SK-N-SH (cell line): ENCODE measurements at regions not wholly inside any gene's neighbourhood (a gene's known extent, or its start where the extent isn't known, plus 50 kb on each side); places are given as distances from the start of the nearest gene placed in this dataset.

Experiments
- CTCF ChIA-PET: fragments of 300-600, 350-600 bp; formaldehyde crosslinking; extraction: SDS; loops from one replicate; lab custom pipeline; 2021; lab: Yijun Ruan, JAX
- POLR2A ChIA-PET: fragments of 350-600 bp; sonication (Branson Sonifier 250); formaldehyde crosslinking; extraction: SDS; loops from one replicate; lab custom pipeline; 2020; ENCODE audit warnings: antibody characterized with exemption, inconsistent platforms; lab: Yijun Ruan, JAX
- DNase-seq: peaks from one replicate; pipeline ENCODE4 v3.0.0; 2012
- H2AFZ ChIP-seq: fragments of 200-600 bp; sonication (generic); 2 replicates; pipeline ENCODE4 v1.8.1; 2016; ENCODE audit warnings: antibody characterized with exemption, mild to moderate bottlenecking, low read depth
- H3F3A ChIP-seq: fragments of 200-600 bp; sonication (generic); replicated peaks from 2 replicates; pipeline ENCODE3; 2016; ENCODE audit warnings: antibody characterized with exemption, mild to moderate bottlenecking; ENCODE audit not compliant: insufficient read depth
- H3K27ac ChIP-seq, 2 experiments: fragments of 200-500 bp in 1 of 2; fragments of 200-600 bp in 1 of 2; sonication (Bioruptor generic) in 1 of 2; sonication (generic), shearing (Covaris generic) in 1 of 2; 2 replicates each; pipeline versions ENCODE4 v1.5.1 to v1.6.1; 2014 to 2016; ENCODE audit warnings: low read depth in 2 of 2, inconsistent platforms in 1 of 2, low read length in 1 of 2, mild to moderate bottlenecking in 1 of 2, mixed read lengths in 1 of 2
- H3K27me3 ChIP-seq: fragments of 200-600 bp; sonication (generic), shearing (Covaris generic); 2 replicates; pipeline ENCODE4 v1.6.1; 2016; ENCODE audit warnings: mixed run types; ENCODE audit not compliant: insufficient read depth
- H3K36me3 ChIP-seq, 2 experiments: fragments of 200-500 bp in 1 of 2; fragments of 200-600 bp in 1 of 2; sonication (Bioruptor generic) in 1 of 2; sonication (generic) in 1 of 2; replicated peaks in 1 of 2; 2 replicates each; pipeline versions ENCODE3 to v1.5.1; 2014 to 2016; ENCODE audit warnings: low read length in 1 of 2, mild to moderate bottlenecking in 1 of 2; ENCODE audit not compliant: insufficient read depth in 2 of 2, control insufficient read depth in 1 of 2
- H3K4me1 ChIP-seq, 2 experiments: fragments of 200-500 bp in 1 of 2; fragments of 200-600 bp in 1 of 2; sonication (Bioruptor generic) in 1 of 2; sonication (generic), shearing (Covaris generic) in 1 of 2; 2 replicates each; pipeline versions ENCODE4 v1.5.1 to v1.6.1; 2014 to 2016; ENCODE audit warnings: low read depth in 1 of 2, low read length in 1 of 2, mixed run types in 1 of 2; ENCODE audit not compliant: insufficient read depth in 2 of 2, control insufficient read depth in 1 of 2
- H3K4me2 ChIP-seq: fragments of 200-600 bp; sonication (generic), shearing (Covaris generic); 2 replicates; pipeline ENCODE4 v1.6.1; 2017; ENCODE audit warnings: mixed run types
- H3K4me3 ChIP-seq, 2 experiments: fragments of 200-500 bp in 1 of 2; fragments of 200-600 bp in 1 of 2; sonication (Bioruptor generic) in 1 of 2; sonication (generic), shearing (Covaris generic) in 1 of 2; 2 replicates each; pipeline versions ENCODE4 v1.5.1 to v1.8.1; 2014 to 2016; ENCODE audit warnings: low read depth in 2 of 2, inconsistent platforms in 1 of 2, low read length in 1 of 2, mild to moderate bottlenecking in 1 of 2, mixed read lengths in 1 of 2, moderate library complexity in 1 of 2
- H3K79me2 ChIP-seq: fragments of 200-600 bp; sonication (generic); 2 replicates; pipeline ENCODE4 v1.8.1; 2017; ENCODE audit warnings: mild to moderate bottlenecking; ENCODE audit not compliant: insufficient read depth
- H3K9ac ChIP-seq: fragments of 200-600 bp; sonication (generic); 2 replicates; pipeline ENCODE4 v1.6.1; 2017; ENCODE audit warnings: mixed run types
- H3K9me2 ChIP-seq: fragments of 200-600 bp; sonication (generic); 2 replicates; pipeline ENCODE4 v1.6.1; 2017; ENCODE audit warnings: mixed run types
- H3K9me3 ChIP-seq: fragments of 200-600 bp; sonication (generic); 2 replicates; pipeline ENCODE4 v1.6.1; 2017; ENCODE audit warnings: mixed run types, mild to moderate bottlenecking, moderate library complexity
- H4K20me1 ChIP-seq: fragments of 200-600 bp; sonication (generic); 2 replicates; pipeline ENCODE4 v1.6.1; 2017; ENCODE audit warnings: mild to moderate bottlenecking, mixed run types; ENCODE audit not compliant: insufficient read depth
- CHD2 ChIP-seq: fragments of 150-350 bp; IDR thresholded peaks from 2 replicates; pipeline ENCODE4 v1.6.1; 2018; ENCODE audit warnings: low read length; ENCODE audit not compliant: partially characterized antibody
- FOXM1 ChIP-seq: IDR thresholded peaks from 2 replicates; pipeline ENCODE4 v1.4.0; 2012; ENCODE audit warnings: low read depth, mild to moderate bottlenecking
- GABPA ChIP-seq: IDR thresholded peaks from 2 replicates; pipeline ENCODE4 v1.4.0; 2012; ENCODE audit warnings: low read depth, mild to moderate bottlenecking
- GATA2 ChIP-seq: sonication (generic); formaldehyde crosslinking; IDR thresholded peaks from 2 replicates; pipeline ENCODE4 v1.5.0; 2020; ENCODE audit warnings: mild to moderate bottlenecking, missing genetic modification reagents
- MAX ChIP-seq: IDR thresholded peaks from 2 replicates; pipeline ENCODE4 v1.4.0; 2012; ENCODE audit warnings: low read depth
- MXI1 ChIP-seq: IDR thresholded peaks from 2 replicates; pipeline ENCODE4 v1.6.1; 2012; ENCODE audit warnings: mild to moderate bottlenecking, low read depth, low read length, improper control_type of control experiment
- NRF1 ChIP-seq: IDR thresholded peaks from 2 replicates; pipeline ENCODE4 v1.6.1; 2012; ENCODE audit warnings: low read depth, mild to moderate bottlenecking, low read length
- PBX3 ChIP-seq: IDR thresholded peaks from 2 replicates; pipeline ENCODE4; 2012
- POLR2AphosphoS5 ChIP-seq: IDR thresholded peaks from 2 replicates; pipeline ENCODE4 v1.6.1; 2012; ENCODE audit warnings: low read depth, low read length
- RCOR1 ChIP-seq: fragments of 150-350 bp; IDR thresholded peaks from 2 replicates; pipeline ENCODE4 v1.6.1; 2017; ENCODE audit warnings: antibody characterized with exemption, low read length
- SMC3 ChIP-seq: IDR thresholded peaks from 2 replicates; pipeline ENCODE4 v1.6.1; 2012; ENCODE audit warnings: low read depth, low read length, improper control_type of control experiment
- TCF12 ChIP-seq: IDR thresholded peaks from 2 replicates; pipeline ENCODE4 v1.4.0; 2012
- USF1 ChIP-seq: IDR thresholded peaks from 2 replicates; pipeline ENCODE4 v1.4.0; 2012; ENCODE audit warnings: low read depth, borderline replicate concordance
- USF2 ChIP-seq: fragments of 150-350 bp; IDR thresholded peaks from 2 replicates; pipeline ENCODE4 v1.6.1; 2017; ENCODE audit warnings: antibody characterized with exemption, low read length, low read depth, borderline replicate concordance
- YY1 ChIP-seq: IDR thresholded peaks from 2 replicates; pipeline ENCODE4 v1.4.0; 2012; ENCODE audit warnings: low read depth, mild to moderate bottlenecking
- WGBS: methylation state at CpG from one replicate; pipeline ENCODE4 v1.1.6; 2017; ENCODE audit warnings: low lambda C conversion rate; 5-methylcytosine and 5-hydroxymethylcytosine counted together
- TF ChIP-seq, protein P1 (sequence below): IDR thresholded peaks from 2 replicates; pipeline ENCODE4 v1.4.0; 2012; ENCODE audit warnings: low read depth, borderline replicate concordance

DNA sequence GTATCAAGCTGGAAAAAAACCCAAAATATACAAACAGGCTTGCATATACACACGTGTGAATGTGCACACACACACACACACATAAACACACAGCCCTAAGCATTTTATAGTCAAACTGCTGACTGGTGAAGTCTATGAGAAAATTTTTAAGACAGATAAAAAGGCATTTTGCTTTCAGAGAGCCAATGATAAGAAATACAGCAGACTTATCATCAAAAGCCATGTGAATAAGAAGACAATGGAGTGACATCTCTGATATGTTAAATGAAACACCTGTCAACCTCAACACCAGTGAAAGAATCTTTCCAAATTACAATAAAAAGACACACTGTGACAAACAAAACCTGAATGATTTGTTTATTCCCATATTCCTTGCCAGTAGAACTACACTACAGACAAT is 233.3 kb downstream of the CDH9 start:
- no peaks in the 10 kb centered on the region for H3K79me2 ChIP-seq
- DNase-seq = no peak
- H3K4me2 ChIP-seq = no peak overlapping the region
- H3K4me3 ChIP-seq = no peak overlapping the region
- ChIA-PET POLR2A (no interaction called here), CTCF (no interaction called here)
- H2AFZ ChIP-seq = no peak overlapping the region
- H3K4me1 ChIP-seq = no peaks in the 10 kb centered on the region
- 0% methylated on average over 1 of the region's 1 CpG for WGBS
- H3K27me3 ChIP-seq = no peaks in the 10 kb centered on the region
- no peaks in the 10 kb centered on the region for H3K9me2 ChIP-seq
- no peak overlapping the region for H3K27ac ChIP-seq
- no peaks in the 10 kb centered on the region for H4K20me1 ChIP-seq
- TF ChIP-seq POLR2AphosphoS5 = no peak
- TF ChIP-seq MAX = no peak
- TF ChIP-seq MXI1 = no peak
- no peaks in the 10 kb centered on the region for H3F3A ChIP-seq
- no peaks in the 10 kb centered on the region for H3K9me3 ChIP-seq
- no peak overlapping the region for H3K9ac ChIP-seq
- no peaks in the 10 kb centered on the region for H3K36me3 ChIP-seq

DNA sequence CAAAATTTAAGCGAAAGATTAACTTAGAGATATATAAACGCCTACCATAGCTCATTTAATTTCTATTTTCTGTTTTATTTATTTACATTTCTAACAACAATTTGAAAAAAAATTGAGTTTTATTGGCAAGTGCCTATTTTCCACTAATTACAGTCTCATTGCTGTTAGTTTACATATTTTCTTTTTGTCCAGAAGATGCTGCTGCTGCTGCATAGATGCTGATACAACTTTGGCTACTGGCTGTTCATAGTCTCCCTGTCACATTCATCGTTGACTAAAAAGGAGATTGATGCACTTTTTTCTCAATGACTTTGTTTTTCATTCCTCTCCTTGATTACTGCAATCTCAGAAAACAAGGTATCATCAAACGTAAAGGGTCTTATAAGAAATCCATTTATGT is 235.4 kb downstream of the CDH9 start:
- H3K27ac ChIP-seq = no peak overlapping the region
- no peak overlapping the region for H3K4me2 ChIP-seq
- H3K4me3 ChIP-seq = no peak overlapping the region
- 2% methylated on average over 4 of the region's 4 CpGs for WGBS
- no peaks in the 10 kb centered on the region for H3K79me2 ChIP-seq
- no peak for DNase-seq
- no peaks in the 10 kb centered on the region for H3F3A ChIP-seq
- ChIA-PET CTCF (no interaction called here), POLR2A (no interaction called here)
- H3K36me3 ChIP-seq = no peaks in the 10 kb centered on the region
- H3K9me3 ChIP-seq = no peaks in the 10 kb centered on the region
- no peak overlapping the region for H2AFZ ChIP-seq
- TF ChIP-seq YY1 (no peak), GATA2 (no peak), USF2 (no peak), TCF12 (no peak), GABPA (no peak), SMC3 (no peak), CHD2 (no peak)
- no peaks in the 10 kb centered on the region for H4K20me1 ChIP-seq
- H3K27me3 ChIP-seq = no peaks in the 10 kb centered on the region
- no peak overlapping the region for H3K9ac ChIP-seq
- H3K4me1 ChIP-seq = no peaks in the 10 kb centered on the region
- no peaks in the 10 kb centered on the region for H3K9me2 ChIP-seq

DNA sequence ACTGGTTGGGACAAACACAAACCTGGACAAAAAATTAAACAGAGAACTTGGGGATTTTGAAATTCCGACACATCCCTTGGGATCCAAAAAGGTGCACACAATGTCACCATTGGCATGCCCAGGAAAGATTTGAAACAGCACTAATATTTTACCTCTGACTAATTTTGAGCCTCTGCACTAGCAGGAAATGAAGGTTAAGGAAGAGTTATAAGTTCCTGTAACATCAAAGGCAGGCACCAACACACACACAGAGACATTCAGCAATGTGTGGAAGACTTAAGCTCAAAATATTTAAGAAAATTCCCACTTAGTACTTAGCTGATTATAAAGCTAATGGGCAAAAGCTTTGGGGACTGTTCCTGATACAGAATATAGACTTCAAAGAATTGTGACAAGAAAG is 247.0 kb downstream of the CDH9 start:
- Histone ChIP-seq H2AFZ (no peak overlapping the region), H3K9me2 (no peaks in the 10 kb centered on the region), H3K9me3 (no peaks in the 10 kb centered on the region), H3F3A (no peaks in the 10 kb centered on the region), H3K9ac (no peak overlapping the region)
- 11% methylated on average over 1 of the region's 1 CpG for WGBS
- no peak for TF ChIP-seq FOXM1
- no peak for TF ChIP-seq SMC3
- no peak for TF ChIP-seq PBX3
- TF ChIP-seq NRF1 = no peak
- TF ChIP-seq USF1 = no peak
- TF ChIP-seq, protein P1, sequence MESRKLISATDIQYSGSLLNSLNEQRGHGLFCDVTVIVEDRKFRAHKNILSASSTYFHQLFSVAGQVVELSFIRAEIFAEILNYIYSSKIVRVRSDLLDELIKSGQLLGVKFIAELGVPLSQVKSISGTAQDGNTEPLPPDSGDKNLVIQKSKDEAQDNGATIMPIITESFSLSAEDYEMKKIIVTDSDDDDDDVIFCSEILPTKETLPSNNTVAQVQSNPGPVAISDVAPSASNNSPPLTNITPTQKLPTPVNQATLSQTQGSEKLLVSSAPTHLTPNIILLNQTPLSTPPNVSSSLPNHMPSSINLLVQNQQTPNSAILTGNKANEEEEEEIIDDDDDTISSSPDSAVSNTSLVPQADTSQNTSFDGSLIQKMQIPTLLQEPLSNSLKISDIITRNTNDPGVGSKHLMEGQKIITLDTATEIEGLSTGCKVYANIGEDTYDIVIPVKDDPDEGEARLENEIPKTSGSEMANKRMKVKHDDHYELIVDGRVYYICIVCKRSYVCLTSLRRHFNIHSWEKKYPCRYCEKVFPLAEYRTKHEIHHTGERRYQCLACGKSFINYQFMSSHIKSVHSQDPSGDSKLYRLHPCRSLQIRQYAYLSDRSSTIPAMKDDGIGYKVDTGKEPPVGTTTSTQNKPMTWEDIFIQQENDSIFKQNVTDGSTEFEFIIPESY = no peak
- TF ChIP-seq RCOR1 = no peak
- TF ChIP-seq, all 33 proteins: peak for 0
- H3K27ac ChIP-seq = no peak overlapping the region
- no peak overlapping the region for H3K4me3 ChIP-seq
- CTCF ChIA-PET = no interaction called here
- H4K20me1 ChIP-seq = no peaks in the 10 kb centered on the region
- H3K27me3 ChIP-seq = no peaks in the 10 kb centered on the region
- H3K4me1 ChIP-seq = no peaks in the 10 kb centered on the region
- H3K4me2 ChIP-seq = no peak overlapping the region
- DNase-seq = no peak
- POLR2A ChIA-PET = no interaction called here
- H3K36me3 ChIP-seq = no peaks in the 10 kb centered on the region
- no peaks in the 10 kb centered on the region for H3K79me2 ChIP-seq
